Activated CD4-positive, alpha-beta T cell treated with anti-CD3 and anti-CD28 coated beads, Interleukin-2, amount 50 U/mL, for 24 hours (primary cell): ENCODE measurements at regions not wholly inside any gene's neighbourhood (a gene's known extent, or its start where the extent isn't known, plus 50 kb on each side); places are given as distances from the start of the nearest gene placed in this dataset.

Experiments
- DNase-seq, 2 donors: peaks; one replicate each; pipeline ENCODE4 v3.0.0-alpha.2; 2020; ENCODE audit warnings: low read depth in 1 of 2, low spot score in 1 of 2

DNA sequence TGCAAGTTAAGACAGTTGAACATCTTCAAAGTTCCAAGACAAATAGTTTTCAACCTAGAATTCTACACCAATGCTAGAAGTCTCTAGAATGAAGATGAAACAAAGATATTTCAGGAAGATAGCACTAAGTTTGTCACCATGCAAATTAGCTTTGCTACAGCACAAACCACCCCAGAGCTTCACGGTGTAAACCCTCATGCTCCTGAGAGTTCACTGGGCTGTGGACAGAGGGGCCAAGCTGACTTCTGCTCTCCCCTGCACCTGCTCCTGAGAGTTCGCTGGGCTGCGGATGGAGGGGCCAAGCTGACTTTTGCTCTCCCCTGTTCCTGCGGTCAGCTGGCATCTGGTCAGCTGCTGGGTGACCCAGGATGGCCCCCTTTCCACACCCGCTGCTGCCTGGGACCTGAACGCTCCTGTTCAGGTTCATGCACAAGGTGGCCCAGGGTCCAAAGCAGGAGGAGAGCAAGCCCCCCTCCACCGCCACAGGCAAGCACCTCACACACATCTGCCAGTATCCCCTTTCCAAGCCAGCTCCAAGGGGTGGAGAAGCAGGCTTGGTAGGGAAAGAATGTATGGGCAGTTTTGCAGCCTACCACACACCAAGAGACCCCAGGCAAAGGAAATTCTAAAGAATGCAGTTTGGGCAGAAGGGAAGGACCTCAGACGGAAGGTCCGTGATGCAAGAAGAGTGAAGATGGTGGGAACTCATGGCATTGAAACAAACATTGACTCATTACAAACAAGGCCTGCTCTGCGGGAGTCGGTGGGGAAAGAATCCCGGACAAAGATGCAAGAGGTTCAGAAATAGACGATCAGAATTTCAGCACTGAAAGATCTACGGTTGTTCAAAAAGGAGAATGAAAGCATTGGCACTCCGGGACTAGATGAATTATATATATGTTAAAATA, 137.8 kb upstream of the PPP2R2D start:
- DNase-seq, result no peak

DNA sequence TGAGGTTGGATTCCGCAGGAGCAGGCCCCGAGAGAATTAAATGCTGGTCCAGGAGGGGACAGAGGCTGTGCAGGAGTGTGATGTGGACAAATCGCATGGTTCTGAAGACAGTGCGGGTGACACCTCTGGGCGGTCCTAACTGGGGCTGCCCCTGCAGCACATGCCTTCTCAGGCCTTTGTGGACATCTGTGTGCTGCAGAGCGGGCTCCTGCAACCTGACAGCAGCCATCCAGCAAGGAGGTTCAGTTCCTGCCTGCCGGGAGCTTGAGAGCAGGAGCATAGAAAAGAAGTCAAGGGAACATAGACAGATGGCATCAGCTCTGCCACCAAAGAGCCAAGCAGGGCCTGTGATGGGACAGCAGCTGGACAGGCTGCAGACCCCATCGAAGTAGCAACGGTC, 135.9 kb upstream of the PPP2R2D start:
- no peak for DNase-seq

DNA sequence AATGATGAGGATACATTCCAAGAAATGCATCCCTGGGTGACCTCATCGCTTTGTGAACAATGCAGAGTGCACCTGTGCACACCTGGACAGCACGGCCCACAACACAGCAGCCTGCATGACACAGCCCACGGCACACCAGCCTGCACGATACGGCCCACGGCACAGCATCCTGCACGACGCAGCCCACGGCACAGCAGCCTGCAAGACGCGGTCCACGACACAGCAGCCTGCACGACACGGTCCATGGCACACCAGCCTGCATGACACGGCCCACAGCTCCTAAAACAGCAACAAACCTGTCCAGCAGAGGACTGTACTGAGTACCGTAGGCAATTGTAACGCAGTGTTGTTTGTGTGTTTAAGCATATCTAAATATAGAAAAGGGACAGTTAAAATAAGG, 134.7 kb upstream of the PPP2R2D start:
- no peak for DNase-seq

DNA sequence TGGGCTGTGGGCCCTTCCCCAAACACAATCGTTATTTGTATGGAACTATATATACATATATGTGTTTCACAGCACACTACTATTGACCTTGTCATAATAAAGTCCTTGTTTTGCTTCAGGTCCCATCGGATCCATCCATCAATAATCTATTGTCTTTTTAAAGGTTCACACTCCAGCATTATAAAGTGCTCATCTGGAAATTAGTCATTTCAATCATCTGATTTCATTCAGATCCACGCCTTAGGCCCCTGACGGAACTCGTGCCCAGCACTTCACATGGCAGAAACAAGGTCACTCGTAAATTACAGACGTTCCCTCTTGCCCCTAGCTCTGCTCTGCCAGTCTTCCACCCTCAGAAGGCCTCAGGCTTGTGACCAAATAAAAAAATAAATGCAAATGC, 133.1 kb upstream of the PPP2R2D start:
- no peak for DNase-seq

DNA sequence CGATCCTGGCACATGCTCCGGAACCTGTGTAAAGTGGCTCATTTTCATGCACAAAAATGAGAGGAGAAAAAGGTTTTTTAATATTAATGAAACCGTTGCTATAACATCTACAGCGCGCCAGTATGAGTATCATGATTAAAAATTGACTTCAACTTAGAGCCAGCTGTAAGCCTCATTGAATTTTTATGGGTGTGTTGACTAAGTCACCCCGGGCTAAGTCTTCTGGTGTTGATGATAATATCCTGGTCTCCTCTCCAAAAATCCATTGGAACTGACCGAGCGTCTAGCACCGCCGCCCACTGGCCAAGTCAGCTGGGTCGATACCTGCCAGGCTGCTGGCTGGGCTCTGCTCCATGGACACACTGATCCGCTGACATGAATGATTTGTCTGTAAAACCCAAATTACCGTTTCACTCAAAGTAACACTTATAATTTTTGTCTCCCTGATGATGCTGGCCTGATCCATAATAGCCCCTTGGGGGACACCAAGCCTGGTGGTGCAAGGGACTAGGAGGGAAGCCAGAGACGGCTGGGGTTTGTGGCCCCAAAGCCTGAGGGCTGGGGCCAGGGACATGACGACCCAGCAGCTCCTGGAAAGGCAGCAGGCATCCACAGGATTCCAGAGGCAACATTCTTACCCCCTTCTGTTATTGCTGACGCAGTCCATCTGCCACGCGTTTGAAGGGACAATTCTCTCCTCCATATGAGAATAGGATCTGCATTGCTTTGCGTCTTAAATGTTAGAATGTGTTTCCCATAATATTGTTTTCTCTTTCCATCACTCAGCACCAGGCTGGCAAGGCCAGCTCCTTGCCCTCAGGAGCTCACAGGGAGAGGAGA, 131.0 kb upstream of the PPP2R2D start:
- DNase-seq, result no peak

DNA sequence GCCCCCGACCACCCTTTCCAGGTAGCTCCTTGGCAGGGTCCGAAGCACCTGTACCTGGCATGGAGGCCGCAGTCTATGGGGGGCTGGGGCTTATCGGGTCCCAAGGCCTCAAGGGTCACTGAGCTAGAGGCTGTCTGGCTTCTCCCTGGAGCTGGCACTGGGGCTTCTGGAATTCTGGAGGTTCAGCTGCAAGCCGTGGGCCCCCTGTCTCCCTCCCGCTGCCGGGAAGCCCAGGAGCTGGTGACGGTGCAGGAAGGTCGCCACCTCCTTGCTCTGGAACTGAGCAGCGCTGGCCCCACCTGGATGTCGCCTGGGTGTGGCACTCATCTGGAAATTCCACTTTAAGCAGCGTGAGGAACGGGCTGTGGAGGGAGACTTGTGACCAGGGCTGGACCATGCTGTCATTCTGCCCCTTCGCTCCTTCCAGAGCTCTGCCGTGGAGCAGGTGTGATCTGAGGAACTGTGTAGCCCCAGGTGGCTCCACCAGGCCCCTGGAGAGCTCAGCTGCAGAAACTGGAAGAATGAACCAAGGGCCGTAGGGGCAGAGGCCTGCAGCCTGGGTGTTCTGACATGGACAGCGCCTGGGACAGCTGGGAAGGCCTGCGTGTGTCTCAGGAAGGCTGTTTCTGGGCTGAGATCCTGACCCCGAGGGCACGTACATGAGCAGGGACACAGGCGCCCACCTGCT, 129.7 kb upstream of the PPP2R2D start:
- no peak for DNase-seq

DNA sequence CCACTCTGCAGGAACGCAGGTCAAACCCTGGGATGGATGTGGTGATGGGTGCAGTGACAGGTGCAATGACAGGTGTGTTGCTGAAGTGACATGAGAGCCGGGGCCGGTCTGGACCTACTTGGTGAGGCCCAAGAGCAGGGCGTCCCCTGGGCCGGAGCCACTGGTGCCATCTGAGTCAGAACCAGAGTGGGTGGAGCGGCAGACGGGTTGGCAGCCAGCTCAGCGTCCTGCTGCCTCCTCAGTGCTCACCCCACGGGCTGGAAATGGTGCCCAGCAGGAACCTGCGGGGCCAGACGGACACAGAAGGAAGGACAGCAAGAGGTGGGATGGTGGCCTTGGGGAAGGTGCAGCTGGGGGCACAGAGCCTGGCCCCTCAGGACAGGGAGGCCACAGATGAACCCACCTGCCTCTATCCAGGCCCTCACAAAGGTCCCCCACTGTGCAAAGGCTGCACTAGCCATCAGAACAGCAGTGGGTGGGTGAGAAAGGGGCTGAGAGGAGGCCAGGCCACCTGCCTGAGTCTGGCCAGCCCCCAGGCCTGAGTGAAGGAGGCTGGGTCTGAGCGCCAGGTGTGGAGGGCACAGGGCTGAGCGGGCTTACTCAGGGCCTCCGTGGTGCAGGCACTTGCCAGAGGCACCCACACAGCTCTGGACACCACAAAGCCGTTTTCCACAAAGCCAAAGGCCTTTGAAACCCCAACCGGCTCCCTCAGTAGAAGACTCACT, 129.0 kb upstream of the PPP2R2D start:
- DNase-seq, result no peak

DNA sequence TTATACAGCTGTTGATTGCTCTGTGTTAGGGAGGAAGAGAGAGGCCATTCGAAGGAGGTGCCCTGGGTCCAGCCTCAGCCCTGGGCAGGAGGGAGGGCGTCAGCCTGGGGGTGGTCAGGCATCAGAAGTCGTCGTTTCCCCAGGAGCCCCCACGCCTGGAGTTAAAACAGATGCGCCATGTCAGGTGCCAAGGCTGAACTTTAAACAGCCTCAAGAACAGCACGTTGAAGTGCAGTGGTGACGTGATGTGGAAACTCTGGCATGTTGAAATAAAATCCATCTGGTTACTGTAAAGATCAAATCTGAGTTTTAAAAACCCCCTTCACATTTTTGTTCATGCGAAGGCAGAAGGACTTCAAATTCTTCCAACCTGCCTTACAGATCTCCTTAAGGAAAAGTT, 128.4 kb upstream of the PPP2R2D start:
- DNase-seq, result no peak

DNA sequence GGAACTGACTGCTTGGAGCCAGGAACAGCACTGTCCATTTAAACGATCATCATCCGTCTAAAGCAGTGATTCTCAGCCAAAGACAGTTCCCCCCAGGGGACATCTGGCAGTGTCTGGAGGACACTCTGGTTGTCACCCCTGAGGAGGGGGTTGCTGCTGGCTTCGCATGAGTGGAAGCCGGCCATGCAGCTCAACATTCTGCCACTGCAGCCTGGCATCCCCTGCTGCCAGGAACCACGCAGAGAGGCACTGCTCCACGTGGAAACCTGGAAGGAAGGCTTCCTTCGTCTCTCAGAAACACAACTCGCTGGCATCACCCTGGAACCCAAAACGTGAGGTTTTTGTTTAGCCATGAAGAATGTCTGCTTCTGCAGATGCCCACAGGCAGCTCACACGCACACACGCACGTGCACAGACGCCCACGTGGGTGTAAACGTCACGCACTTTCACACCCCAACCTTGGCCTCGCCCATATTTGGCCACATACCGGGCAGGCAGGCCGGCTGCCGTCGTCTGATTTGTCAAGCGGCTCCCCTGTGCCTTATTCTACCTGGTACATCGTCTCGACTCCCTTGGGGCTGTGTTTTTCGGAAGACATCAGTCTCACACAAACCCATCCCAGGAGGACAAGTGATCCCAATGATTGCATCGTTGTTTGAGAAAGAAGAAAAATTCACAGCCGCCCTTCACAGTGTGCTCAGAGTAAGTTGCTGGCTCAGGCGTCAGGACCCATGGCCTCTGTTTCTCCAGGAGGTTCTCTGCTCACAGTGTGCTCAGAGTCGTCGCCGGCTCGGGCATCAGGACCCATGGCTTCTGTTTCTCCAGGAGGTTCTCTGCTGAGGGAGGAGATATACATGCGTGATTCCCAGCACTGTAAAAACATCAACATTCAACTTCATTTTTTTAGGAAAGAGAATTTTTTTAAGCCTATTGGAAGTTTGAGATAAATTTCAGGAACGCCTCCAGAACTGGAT, 127.2 kb upstream of the PPP2R2D start:
- no peak for DNase-seq

DNA sequence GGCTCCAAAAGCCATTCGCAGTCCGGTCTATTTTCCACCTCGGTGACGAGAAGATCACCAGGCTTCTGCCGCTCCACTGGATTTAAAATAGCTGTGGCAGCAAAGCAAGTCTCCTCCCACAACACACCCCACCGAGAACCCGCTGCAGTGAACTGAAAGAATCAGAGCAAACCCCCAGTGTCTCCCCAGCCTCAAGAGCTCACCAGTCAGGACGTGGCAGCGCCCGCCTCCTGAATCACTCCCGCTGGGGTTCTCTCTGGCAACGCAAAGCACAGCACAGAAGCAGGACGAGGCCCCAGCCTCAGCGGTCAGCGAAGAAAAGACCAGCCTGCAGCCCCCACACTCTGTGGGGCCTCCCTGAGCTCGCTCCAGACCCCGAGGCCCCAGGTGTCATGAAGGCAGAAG, 126.1 kb upstream of the PPP2R2D start:
- no peak for DNase-seq

DNA sequence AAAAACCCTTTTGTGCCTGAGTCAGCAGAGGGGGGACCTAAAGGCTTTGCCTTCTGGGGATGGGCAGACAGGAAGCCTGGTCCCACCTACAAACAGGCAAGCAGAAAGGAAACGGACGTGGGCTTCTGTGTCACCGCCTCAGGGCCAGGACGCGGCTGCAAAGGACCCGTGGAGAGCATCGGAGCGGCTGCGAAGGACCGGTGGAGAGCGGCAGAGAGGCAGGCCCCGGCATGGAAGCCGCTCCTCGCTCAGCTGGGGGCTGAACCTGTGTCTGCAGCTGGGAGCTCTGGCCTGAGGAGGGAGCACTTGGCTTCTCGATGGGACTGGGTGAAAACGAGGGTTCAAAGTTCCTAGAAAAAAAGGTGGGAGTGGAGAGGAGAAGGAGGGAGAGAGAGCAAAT, 125.4 kb upstream of the PPP2R2D start:
- no peak for DNase-seq

DNA sequence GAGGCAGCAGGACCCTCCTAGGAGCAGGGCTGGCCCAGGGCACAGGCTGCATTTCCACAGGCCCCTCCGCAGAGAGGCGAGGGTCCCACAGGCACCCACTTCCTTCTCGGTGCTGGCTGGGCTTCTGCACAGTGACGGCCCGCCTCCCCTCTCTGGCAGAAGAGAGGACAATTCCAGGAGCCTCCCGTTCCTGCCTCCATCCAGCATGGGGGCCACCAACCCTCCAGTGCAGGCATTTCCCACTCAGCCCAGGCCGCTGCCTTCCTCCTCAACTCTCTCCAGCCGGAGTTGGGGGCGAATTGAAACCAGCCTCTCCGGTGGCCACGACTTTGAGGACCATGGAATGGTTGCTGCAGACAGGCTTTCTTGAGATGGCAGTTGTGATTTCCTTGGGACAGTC, 125.0 kb upstream of the PPP2R2D start:
- no peak for DNase-seq

DNA sequence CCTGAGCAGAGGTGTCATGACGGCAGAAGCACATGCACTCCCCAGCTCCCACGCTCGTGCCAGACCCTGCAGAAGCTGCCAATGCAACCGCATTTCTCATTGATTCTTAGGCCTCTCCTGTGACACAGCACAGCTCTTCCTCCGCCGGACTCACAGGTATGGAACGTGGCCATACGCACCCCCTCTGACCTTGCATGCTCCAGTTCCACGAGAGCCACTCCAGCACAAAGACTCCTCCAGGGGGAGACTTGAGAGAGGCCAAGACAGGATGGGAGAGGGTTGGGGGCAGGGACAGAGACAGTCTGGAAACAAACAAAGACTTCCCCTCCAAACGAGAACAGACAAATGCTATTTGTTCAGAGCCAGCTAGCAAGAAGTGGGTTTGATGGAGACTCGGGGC, 124.3 kb upstream of the PPP2R2D start:
- DNase-seq, result no peak

DNA sequence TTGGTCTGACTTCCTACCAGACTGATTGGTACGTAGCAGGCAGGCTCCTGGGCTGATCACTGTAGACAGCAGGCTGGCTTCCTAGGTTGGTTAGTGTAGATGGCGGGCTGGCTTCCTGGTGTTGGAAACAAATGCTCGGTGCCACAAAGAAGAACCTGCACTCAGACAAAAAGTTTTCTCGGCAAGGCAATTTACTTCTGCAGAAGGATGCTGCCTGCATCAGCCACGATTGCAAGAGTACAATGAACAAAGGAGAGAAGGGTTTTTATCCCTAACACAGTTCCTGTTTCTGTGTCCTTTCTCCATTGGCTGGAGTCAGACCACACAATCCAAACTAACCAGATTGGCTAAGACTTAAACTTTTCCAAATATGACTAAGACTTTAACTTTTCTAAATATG, 123.6 kb upstream of the PPP2R2D start:
- no peak for DNase-seq

DNA sequence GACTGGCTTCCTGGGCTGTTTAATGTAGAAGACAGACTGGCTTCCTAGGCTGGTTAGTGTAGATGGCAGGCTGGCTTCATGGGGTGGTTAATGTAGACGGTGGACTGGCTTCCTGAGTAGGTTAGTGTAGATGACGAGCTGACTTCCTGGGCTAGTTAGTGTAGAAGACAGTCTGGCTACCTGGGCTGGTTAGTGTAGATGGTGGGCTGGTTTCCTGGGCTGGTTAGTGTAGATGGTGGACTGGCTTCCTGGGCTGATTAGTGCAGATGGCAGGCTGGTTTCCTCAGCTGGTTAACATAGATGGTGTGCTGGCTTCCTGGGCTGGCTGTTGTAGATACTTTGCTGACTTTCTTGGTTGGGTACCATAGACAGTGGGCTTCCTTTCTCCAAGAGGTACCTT, 122.9 kb upstream of the PPP2R2D start:
- no peak for DNase-seq

DNA sequence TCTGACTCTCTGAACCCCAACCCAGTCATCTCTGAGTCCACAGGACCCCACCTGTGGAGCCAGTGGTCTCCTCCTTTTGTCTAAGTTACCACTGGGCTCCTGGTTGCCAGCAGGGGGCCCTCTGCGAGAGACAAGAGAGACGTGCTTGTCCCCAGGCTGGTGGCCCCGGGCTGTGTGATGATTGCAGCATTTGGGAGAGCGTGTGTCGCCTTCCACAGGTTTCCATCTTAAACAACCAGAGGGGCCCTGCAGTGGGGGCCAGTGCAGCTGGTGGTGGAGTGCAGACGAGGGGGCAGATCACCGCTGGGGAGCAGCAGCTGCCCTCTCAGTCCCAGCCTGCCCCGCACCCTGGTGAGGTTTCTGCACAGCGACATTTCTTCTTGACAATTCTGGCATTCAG, 122.4 kb upstream of the PPP2R2D start:
- DNase-seq, result no peak

DNA sequence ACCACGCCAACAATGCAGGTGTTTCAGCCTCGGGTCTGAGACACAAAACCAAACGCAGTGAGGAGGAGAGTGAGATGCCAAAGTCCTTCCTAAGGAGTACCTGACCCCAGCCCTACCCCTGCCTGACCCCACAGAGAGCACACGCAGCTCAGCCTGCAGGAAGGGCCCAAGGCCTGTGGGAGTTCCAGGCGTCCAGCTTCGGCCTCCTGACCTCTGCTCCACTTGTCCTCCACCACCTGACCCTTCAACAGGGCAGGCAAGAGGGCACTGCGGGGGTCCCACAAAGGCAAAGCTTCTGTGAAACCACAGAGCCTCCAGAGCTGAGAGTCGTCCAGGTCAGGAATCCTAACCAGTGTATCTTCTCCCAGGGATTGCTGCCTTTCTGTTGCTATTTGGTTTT, 122.0 kb upstream of the PPP2R2D start:
- DNase-seq, result no peak

DNA sequence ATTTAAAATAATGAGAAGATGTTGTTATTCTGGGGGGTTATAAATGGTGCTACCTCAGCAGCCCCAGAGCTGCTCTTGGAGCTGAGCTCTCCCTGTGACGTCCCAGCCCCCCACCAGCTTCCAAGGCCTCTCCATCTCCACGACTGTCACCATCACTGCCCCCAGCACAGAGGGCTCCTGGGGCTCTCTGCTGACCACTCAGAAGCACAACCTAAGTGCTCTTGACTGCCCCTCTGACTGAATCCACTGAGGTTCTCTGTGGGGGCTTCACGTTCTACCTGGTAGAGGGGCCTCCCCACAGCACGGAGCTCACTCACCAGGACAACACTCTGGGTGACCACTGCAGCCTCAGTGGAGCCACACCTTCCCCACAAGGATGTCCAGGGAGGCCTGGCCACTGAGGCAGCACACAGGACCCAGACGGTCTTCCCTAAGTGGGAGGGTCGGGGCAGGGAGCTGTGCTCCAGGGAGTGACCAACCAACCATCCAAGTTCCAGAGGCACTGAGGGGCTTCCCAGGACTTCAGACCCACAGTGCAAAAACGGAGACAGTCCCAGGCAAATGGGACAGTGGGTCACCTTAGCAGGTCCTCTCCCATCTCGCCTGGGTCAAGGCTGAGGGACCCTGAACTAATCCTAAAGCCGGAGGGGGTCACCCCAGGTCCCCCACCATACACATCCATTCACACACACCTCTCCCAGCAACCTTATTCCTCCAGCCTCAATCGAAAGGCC, 121.0 kb upstream of the PPP2R2D start:
- DNase-seq, result no peak

DNA sequence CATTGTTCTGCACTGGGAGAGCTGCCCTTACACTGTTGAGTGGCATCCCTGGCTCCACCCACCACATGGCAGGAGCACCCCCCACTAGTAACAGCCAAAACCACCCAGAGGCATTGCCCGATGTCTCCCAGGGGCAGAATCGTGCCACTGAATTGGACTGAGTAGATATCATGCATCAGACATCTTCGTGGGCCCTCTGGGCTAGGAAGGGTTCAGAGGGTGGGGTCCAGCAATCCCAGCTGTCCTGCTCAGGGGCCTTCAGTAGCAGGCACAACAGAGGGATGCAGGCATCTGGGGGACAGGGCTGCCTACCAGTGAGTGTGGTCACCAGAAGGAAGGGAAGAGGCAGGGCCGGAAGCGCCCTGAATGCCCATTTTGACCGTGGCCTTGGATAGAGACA, 119.7 kb upstream of the PPP2R2D start:
- no peak for DNase-seq
